C4-2B (cell line): ENCODE measurements at regions not wholly inside any gene's neighbourhood (a gene's known extent, or its start where the extent isn't known, plus 50 kb on each side); places are given as distances from the start of the nearest gene placed in this dataset.

Experiments
- H3K27ac ChIP-seq: fragments of 450-650 bp; 2 replicates; pipeline ENCODE4 v1.5.1; 2017
- CTCF ChIP-seq: fragments of 450-650 bp; conservative IDR thresholded peaks from 2 replicates; pipeline ENCODE4 v1.5.1; 2017; ENCODE audit warnings: mild to moderate bottlenecking
- ZFX ChIP-seq: fragments of 450-650 bp; IDR thresholded peaks from 2 replicates; pipeline ENCODE4 v1.6.1; 2017

GRCh38 chr5:155508673-155509072, 495.1 kb downstream of the KIF4B start:
- no peak overlapping the region for H3K27ac ChIP-seq
- TF ChIP-seq ZFX (no peak), CTCF (no peak)

GRCh38 chr5:155512329-155512728, 498.8 kb downstream of the KIF4B start:
- TF ChIP-seq ZFX: no peak
- no peak for TF ChIP-seq CTCF
- no peak overlapping the region for H3K27ac ChIP-seq

- no peak for TF ChIP-seq ZFX
- no peak for TF ChIP-seq CTCF
- no peak overlapping the region for H3K27ac ChIP-seq
These were observed 500.6 kb downstream of the KIF4B start for GRCh38 chr5:155514105-155514563.

- no peak overlapping the region for H3K27ac ChIP-seq
- TF ChIP-seq CTCF (no peak), ZFX (no peak)
These were observed 509.0 kb downstream of the KIF4B start for GRCh38 chr5:155522540-155522939.

- H3K27ac ChIP-seq: no peak overlapping the region
- TF ChIP-seq ZFX (no peak), CTCF (no peak)
These were observed 515.8 kb downstream of the KIF4B start for GRCh38 chr5:155529362-155529761.

- no peak for TF ChIP-seq CTCF
- H3K27ac ChIP-seq: no peak overlapping the region
These were observed 516.5 kb downstream of the KIF4B start for GRCh38 chr5:155530046-155530445.

- H3K27ac ChIP-seq: no peak overlapping the region
These were observed 519.2 kb downstream of the KIF4B start for GRCh38 chr5:155532621-155533311.

More at GRCh38 chr5:155532621-155533311, 519.2 kb downstream of the KIF4B start:
- TF ChIP-seq ZFX (no peak), CTCF (no peak)
